WTC11 (cell line): ENCODE measurements at regions not wholly inside any gene's neighbourhood (a gene's known extent, or its start where the extent isn't known, plus 50 kb on each side); places are given as distances from the start of the nearest gene placed in this dataset.

Experiments used
- ATAC-seq: fragments of 200-7000 bp; cut with Tn5 transposase; 2 replicates; pipeline ENCODE4 v1.10.0; 2021; ENCODE audit warnings: mild to moderate bottlenecking, moderate library complexity
- CTCF ChIA-PET: fragments of 300-600 bp; sonication (Branson Sonifier 250); formaldehyde crosslinking; loops from one replicate; lab custom pipeline; 2021; ENCODE audit warnings: antibody characterized with exemption; lab: Charles Lee
- POLR2A ChIA-PET: fragments of 350-600 bp; sonication (Branson Sonifier 250); formaldehyde crosslinking; loops from one replicate; lab custom pipeline; 2021; ENCODE audit warnings: antibody characterized with exemption; lab: Charles Lee
- DNase-seq: peaks from one replicate; pipeline ENCODE4 v3.0.0; 2021; ENCODE audit warnings: low spot score
- H3K27ac Mint-ChIP-seq: 2 replicates; pipeline ENCODE4 v1.8.0; 2021; ENCODE audit warnings: mixed read lengths
- H3K27me3 Mint-ChIP-seq: 2 replicates; pipeline ENCODE4 v1.8.0; 2021; ENCODE audit warnings: low read depth, mild to moderate bottlenecking, moderate library complexity, mixed read lengths
- H3K36me3 Mint-ChIP-seq: 2 replicates; pipeline ENCODE4 v1.8.0; 2021; ENCODE audit warnings: mixed read lengths
- H3K4me1 Mint-ChIP-seq: 2 replicates; pipeline ENCODE4 v1.8.0; 2022; ENCODE audit warnings: mixed read lengths
- H3K4me3 Mint-ChIP-seq: 2 replicates; pipeline ENCODE4 v1.8.0; 2021; ENCODE audit warnings: mild to moderate bottlenecking, moderate library complexity, mixed read lengths
- H3K9me3 Mint-ChIP-seq: 2 replicates; pipeline ENCODE4 v1.8.0; 2021; ENCODE audit warnings: mixed read lengths
- AFF4 ChIP-seq: sonication (generic); formaldehyde crosslinking; IDR thresholded peaks from 2 replicates; pipeline ENCODE4 v1.8.1; 2023; ENCODE audit warnings: mild to moderate bottlenecking, missing genetic modification reagents, borderline replicate concordance
- AR ChIP-seq: fragments of 250-450 bp; sonication (Bioruptor Pico); IDR thresholded peaks from 2 replicates; pipeline ENCODE4 v1.9.0; 2021; ENCODE audit warnings: mild to moderate bottlenecking
- ATF2 ChIP-seq: sonication (generic); formaldehyde crosslinking; IDR thresholded peaks from 2 replicates; pipeline ENCODE4 v1.8.1; 2022; ENCODE audit warnings: low read depth, missing genetic modification reagents, borderline replicate concordance
- CBFB ChIP-seq: sonication (generic); formaldehyde crosslinking; IDR thresholded peaks from 2 replicates; pipeline ENCODE4 v1.8.1; 2022; ENCODE audit warnings: mild to moderate bottlenecking, low read depth, missing genetic modification reagents
- E2F1 ChIP-seq: sonication (generic); formaldehyde crosslinking; IDR thresholded peaks from 2 replicates; pipeline ENCODE4 v1.8.0; 2022; ENCODE audit warnings: mild to moderate bottlenecking, missing genetic modification reagents
- FOXP4 ChIP-seq: sonication (generic); formaldehyde crosslinking; IDR thresholded peaks from 2 replicates; pipeline ENCODE4 v1.8.0; 2022; ENCODE audit warnings: mild to moderate bottlenecking, missing genetic modification reagents
- GABPB1 ChIP-seq: sonication (generic); formaldehyde crosslinking; IDR thresholded peaks from 2 replicates; pipeline ENCODE4 v1.8.1; 2023; ENCODE audit warnings: mild to moderate bottlenecking, missing genetic modification reagents
- GTF2I ChIP-seq: fragments of 250-450 bp; sonication (Bioruptor Pico); conservative IDR thresholded peaks from 2 replicates; pipeline ENCODE4 v1.4.0; 2021; ENCODE audit warnings: mild to moderate bottlenecking
- MXD4 ChIP-seq: fragments of 250-450 bp; sonication (Bioruptor Pico); IDR thresholded peaks from 2 replicates; pipeline ENCODE4 v1.8.0; 2021; ENCODE audit warnings: mild to moderate bottlenecking, moderate library complexity, borderline replicate concordance
- NFATC4 ChIP-seq: fragments of 250-450 bp; sonication (Bioruptor Pico); IDR thresholded peaks from 2 replicates; pipeline ENCODE4 v1.9.0; 2021; ENCODE audit warnings: mild to moderate bottlenecking
- NR2C2 ChIP-seq: sonication (generic); formaldehyde crosslinking; IDR thresholded peaks from 2 replicates; pipeline ENCODE4 v1.8.0; 2022; ENCODE audit warnings: mild to moderate bottlenecking, missing genetic modification reagents
- NR3C1 ChIP-seq: sonication (generic); formaldehyde crosslinking; conservative IDR thresholded peaks from 2 replicates; pipeline ENCODE4 v1.8.1; 2023; ENCODE audit warnings: low read depth, mild to moderate bottlenecking, missing genetic modification reagents
- PRRX2 ChIP-seq: fragments of 250-450 bp; sonication (Bioruptor Pico); IDR thresholded peaks from 2 replicates; pipeline ENCODE4 v1.8.0; 2021; ENCODE audit warnings: mild to moderate bottlenecking
- SP1 ChIP-seq: sonication (generic); formaldehyde crosslinking; conservative IDR thresholded peaks from 2 replicates; pipeline ENCODE4 v1.8.1; 2022; ENCODE audit warnings: missing genetic modification reagents
- ZNF121 ChIP-seq: sonication (generic); formaldehyde crosslinking; IDR thresholded peaks from 2 replicates; pipeline ENCODE4 v1.8.0; 2023; ENCODE audit warnings: missing genetic modification reagents
- ZNF232 ChIP-seq: sonication (generic); formaldehyde crosslinking; IDR thresholded peaks from 2 replicates; pipeline ENCODE4 v1.8.0; 2022; ENCODE audit warnings: mild to moderate bottlenecking, missing genetic modification reagents
- ZNF263 ChIP-seq: sonication (generic); formaldehyde crosslinking; IDR thresholded peaks from 2 replicates; pipeline ENCODE4 v1.8.1; 2022; ENCODE audit warnings: low read depth, mild to moderate bottlenecking, moderate library complexity, missing genetic modification reagents
- ZNF532 ChIP-seq: fragments of 250-450 bp; sonication (Bioruptor Pico); IDR thresholded peaks from 2 replicates; pipeline ENCODE4 v1.9.0; 2021; ENCODE audit warnings: mild to moderate bottlenecking, borderline replicate concordance

- Mint-ChIP-seq H3K27me3 (no peaks in the 10 kb centered on the region), H3K27ac (no peak overlapping the region)
- CTCF ChIA-PET, result no interaction called here
Measured at GRCh38 chr7:17120756-17121155, 177.7 kb upstream of the AHR start.

More at GRCh38 chr7:17120756-17121155, 177.7 kb upstream of the AHR start:
- H3K36me3 Mint-ChIP-seq, result no peaks in the 10 kb centered on the region
- no peaks in the 10 kb centered on the region for H3K9me3 Mint-ChIP-seq
- TF ChIP-seq ZNF121 (CRISPR knock-in tag) (no peak), NFATC4 (CRISPR knock-in tag) (no peak), MXD4 (CRISPR knock-in tag) (no peak), GTF2I (CRISPR knock-in tag) (no peak), PRRX2 (CRISPR knock-in tag) (no peak), AFF4 (CRISPR knock-in tag) (no peak), E2F1 (CRISPR knock-in tag) (no peak), CBFB (CRISPR knock-in tag) (no peak), ATF2 (CRISPR knock-in tag) (no peak), ZNF232 (CRISPR knock-in tag) (no peak), SP1 (CRISPR knock-in tag) (no peak), GABPB1 (CRISPR knock-in tag) (no peak), FOXP4 (no peak), NR2C2 (CRISPR knock-in tag) (no peak), AR (CRISPR knock-in tag) (no peak), ZNF263 (CRISPR knock-in tag) (no peak), NR3C1 (no peak), ZNF532 (CRISPR knock-in tag) (no peak)
- TF ChIP-seq, all 79 proteins: peak for 0
- Mint-ChIP-seq H3K4me1 (peaks cover 12% of the 10 kb centered on the region), H3K4me3 (no peak overlapping the region)
- POLR2A ChIA-PET, result no interaction called here
- ATAC-seq (peak; percentile 43), DNase-seq (no peak)
